HFFc6 (cell line): ENCODE measurements at regions not wholly inside any gene's neighbourhood (a gene's known extent, or its start where the extent isn't known, plus 50 kb on each side); places are given as distances from the start of the nearest gene placed in this dataset.

Experiments used
- DNase-seq: peaks from one replicate; pipeline ENCODE4 v3.0.0-alpha.2; 2018
- H3K27ac Mint-ChIP-seq: 2 replicates; pipeline ENCODE4 v1.8.0; 2020; ENCODE audit warnings: mild to moderate bottlenecking, mixed read lengths
- H3K27me3 Mint-ChIP-seq: 2 replicates; pipeline ENCODE4 v1.8.0; 2021; ENCODE audit warnings: mild to moderate bottlenecking, moderate library complexity, mixed read lengths; ENCODE audit not compliant: insufficient read depth
- H3K36me3 Mint-ChIP-seq: 2 replicates; pipeline ENCODE4 v1.8.0; 2021; ENCODE audit warnings: low read depth, mixed read lengths
- H3K4me1 Mint-ChIP-seq: 2 replicates; pipeline ENCODE4 v1.8.0; 2020; ENCODE audit warnings: low read depth, mixed read lengths
- H3K4me3 Mint-ChIP-seq: 2 replicates; pipeline ENCODE4 v1.8.0; 2020; ENCODE audit warnings: mild to moderate bottlenecking, moderate library complexity, mixed read lengths
- H3K9me3 Mint-ChIP-seq: 2 replicates; pipeline ENCODE4 v1.8.0; 2020; ENCODE audit warnings: mild to moderate bottlenecking, mixed read lengths
- CTCF ChIP-seq: fragments of 200-600 bp; sonication (generic); IDR thresholded peaks from 2 replicates; pipeline ENCODE4 v1.5.0; 2021; ENCODE audit warnings: antibody characterized with exemption, mild to moderate bottlenecking

DNA sequence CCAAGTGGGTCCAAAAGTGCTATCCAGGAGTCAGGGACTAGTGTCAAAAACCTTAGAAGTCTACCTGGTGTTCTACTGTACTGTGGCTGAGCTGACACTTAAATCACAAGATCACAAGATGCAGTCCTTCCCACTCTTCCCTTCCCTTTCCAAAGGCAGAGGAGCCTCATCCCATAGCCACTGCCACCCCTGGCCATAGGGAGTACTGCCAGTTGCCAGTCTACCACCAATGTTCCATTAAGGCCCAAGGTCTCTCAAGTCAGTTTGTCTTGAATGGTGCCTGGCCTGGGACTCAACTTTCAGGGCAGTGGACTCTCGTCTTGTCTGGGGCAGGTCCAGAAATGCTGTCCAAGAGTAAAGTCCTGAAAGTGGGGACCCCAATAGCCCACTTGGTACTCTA, 585.6 kb downstream of the NUP35 start:
- DNase-seq, result no peak
- no peaks in the 10 kb centered on the region; the same call in 1 of the 2 replicates for H3K36me3 Mint-ChIP-seq
- H3K27me3 Mint-ChIP-seq, result no peaks in the 10 kb centered on the region
- peaks cover 22% of the 10 kb centered on the region for H3K9me3 Mint-ChIP-seq
- H3K4me1 Mint-ChIP-seq, result no peaks in the 10 kb centered on the region
- H3K27ac Mint-ChIP-seq, result no peak overlapping the region
- H3K4me3 Mint-ChIP-seq, result no peak overlapping the region
- no peak for TF ChIP-seq CTCF

- no peaks in the 10 kb centered on the region for H3K36me3 Mint-ChIP-seq
- no peaks in the 10 kb centered on the region for H3K4me1 Mint-ChIP-seq
- H3K27ac Mint-ChIP-seq, result no peak overlapping the region
- H3K9me3 Mint-ChIP-seq, result peaks cover 20% of the 10 kb centered on the region
- no peak for DNase-seq
- H3K27me3 Mint-ChIP-seq, result no peaks in the 10 kb centered on the region
- TF ChIP-seq CTCF, result no peak
- no peak overlapping the region for H3K4me3 Mint-ChIP-seq
Measured at GRCh38 chr2:183718246-183718645, 594.0 kb downstream of the NUP35 start.

- no peaks in the 10 kb centered on the region for H3K27me3 Mint-ChIP-seq
- peaks cover 46% of the 10 kb centered on the region for H3K9me3 Mint-ChIP-seq
- no peaks in the 10 kb centered on the region for H3K4me1 Mint-ChIP-seq
Measured at GRCh38 chr2:183723278-183723677, 599.0 kb downstream of the NUP35 start.

GRCh38 chr2:183729380-183729779, 605.1 kb downstream of the NUP35 start:
- no peaks in the 10 kb centered on the region for H3K27me3 Mint-ChIP-seq
- peaks cover 45% of the 10 kb centered on the region for H3K9me3 Mint-ChIP-seq
- no peak for DNase-seq
- H3K36me3 Mint-ChIP-seq, result no peaks in the 10 kb centered on the region
- H3K4me3 Mint-ChIP-seq, result no peak overlapping the region
- H3K4me1 Mint-ChIP-seq, result no peaks in the 10 kb centered on the region
- no peak for TF ChIP-seq CTCF
- no peak overlapping the region for H3K27ac Mint-ChIP-seq

More at GRCh38 chr2:183723278-183723677, 599.0 kb downstream of the NUP35 start:
- Mint-ChIP-seq H3K4me3 (no peak overlapping the region), H3K36me3 (no peaks in the 10 kb centered on the region), H3K27ac (no peak overlapping the region)
- no peak for TF ChIP-seq CTCF
- DNase-seq, result no peak

DNA sequence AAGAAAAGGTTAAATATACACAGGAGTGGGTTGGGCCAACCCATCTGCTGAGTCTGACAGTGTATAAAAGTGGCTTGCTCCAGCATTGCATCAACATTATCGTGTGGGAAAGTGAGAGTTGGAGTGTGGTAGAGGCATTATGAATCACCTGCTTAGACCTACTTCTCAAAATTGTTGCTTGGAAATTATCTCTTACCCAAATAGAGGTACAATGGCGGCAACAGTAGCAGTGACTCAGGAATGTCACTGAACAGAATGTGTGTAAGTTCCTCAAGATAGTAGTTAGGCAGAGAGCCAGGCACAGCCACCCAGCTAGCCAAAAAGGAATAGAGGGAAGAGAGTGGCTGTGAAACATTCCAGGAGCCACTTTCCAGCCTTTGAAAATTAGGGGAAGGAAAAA, 616.0 kb downstream of the NUP35 start:
- H3K36me3 Mint-ChIP-seq, result no peaks in the 10 kb centered on the region
- H3K4me1 Mint-ChIP-seq, result no peaks in the 10 kb centered on the region
- peaks cover 15% of the 10 kb centered on the region; the same call in 1 of the 2 replicates for H3K9me3 Mint-ChIP-seq
- no peak overlapping the region for H3K4me3 Mint-ChIP-seq
- DNase-seq, result no peak
- TF ChIP-seq CTCF, result no peak
- no peaks in the 10 kb centered on the region; the same call in 1 of the 2 replicates for H3K27me3 Mint-ChIP-seq
- H3K27ac Mint-ChIP-seq, result no peak overlapping the region

DNA sequence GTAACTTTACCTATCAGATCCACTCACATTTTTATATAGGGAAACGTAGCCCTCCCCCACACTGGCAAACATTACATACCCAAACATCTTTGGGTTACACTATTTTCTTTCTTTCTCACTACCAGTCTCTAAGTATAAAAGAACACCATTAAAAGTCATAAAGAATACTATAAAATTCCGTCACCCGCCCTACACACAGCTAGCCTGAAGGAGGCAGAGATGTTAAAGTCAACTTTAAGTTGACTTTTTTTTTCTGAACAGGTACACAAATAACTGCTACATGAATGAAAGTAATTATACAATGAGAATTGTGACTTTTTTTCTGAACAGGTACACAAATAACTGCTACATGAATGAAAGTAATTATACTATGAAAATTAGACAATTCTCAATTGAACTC, 628.3 kb downstream of the NUP35 start:
- H3K4me1 Mint-ChIP-seq, result no peaks in the 10 kb centered on the region
- no peak overlapping the region for H3K27ac Mint-ChIP-seq
- no peak for TF ChIP-seq CTCF
- peaks cover 62% of the 10 kb centered on the region for H3K9me3 Mint-ChIP-seq
- DNase-seq, result no peak
- no peaks in the 10 kb centered on the region for H3K27me3 Mint-ChIP-seq
- no peaks in the 10 kb centered on the region for H3K36me3 Mint-ChIP-seq
- H3K4me3 Mint-ChIP-seq, result no peak overlapping the region
